HG02759 (cell line): ENCODE measurements at regions not wholly inside any gene's neighbourhood (a gene's known extent, or its start where the extent isn't known, plus 50 kb on each side); places are given as distances from the start of the nearest gene placed in this dataset.
"Not testable (repeated sequence)": the region's sequence is repeated elsewhere in the genome, so short reads cannot be mapped to it uniquely, and the experiment has no call there.

Experiments
- ATAC-seq: cut with Tn5 transposase; IDR thresholded peaks from one replicate; pipeline ENCODE4 v1.9.1; 2021; ENCODE audit warnings: mild to moderate bottlenecking, moderate library complexity; ENCODE audit not compliant: unreplicated experiment

DNA sequence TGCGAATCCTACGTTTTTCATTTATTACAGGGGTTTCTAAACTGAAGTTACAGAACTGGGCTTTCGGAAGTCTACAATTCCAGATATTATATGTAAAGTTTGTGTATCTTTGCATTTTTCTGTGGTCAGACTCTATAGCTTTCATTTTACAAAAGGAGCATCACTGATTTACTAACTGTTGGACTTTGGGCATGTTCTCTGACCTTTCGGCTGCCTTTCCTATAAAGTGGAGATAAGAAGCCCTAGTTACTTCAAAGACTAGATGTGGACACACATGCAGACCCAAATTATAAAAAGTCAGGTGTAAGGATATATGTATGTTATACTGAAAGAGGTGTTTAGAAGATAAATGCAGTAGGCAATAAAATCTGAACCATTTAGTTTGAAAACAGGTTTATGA is 126.6 kb upstream of the PRKCQ start:
- ATAC-seq: no peak

DNA sequence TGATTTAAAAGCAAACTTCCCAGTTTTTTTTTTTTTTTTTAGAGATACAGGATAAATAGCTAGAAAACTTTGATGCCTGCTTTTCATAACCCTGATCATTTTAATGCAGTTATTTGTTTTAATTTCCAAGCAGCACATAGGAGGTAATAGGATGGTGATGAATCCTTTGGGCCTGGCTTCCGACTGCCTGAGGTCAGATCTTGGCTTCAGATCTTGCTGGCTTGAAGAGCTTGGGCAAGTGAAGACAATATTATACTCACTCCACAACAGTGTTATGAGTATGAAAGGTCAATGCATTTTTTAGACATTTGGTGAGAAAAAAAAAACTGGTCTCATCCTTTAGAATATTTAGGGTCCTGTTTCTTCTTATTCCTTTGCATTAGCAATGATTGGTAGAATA is 124.8 kb upstream of the PRKCQ start:
- no peak for ATAC-seq

DNA sequence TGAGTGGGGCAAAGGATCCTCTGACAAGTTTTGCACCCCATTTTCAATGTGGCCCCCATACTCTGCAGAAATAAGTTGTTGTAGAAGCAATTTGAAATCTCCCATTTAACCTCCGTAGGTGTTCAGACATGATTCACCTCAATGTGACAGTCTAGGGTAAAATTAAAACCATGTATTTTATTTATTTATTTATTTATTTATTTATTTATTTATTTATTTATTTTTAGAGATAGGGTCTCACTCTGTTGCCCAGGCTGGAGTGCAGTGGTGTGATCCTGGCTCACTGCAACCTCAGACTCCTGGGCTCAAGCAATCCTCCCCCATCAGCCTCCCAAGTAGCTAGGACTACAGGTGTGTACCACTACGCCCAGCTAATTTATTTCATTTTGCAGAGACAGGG is 122.8 kb upstream of the PRKCQ start:
- not testable (repeated sequence) for ATAC-seq

DNA sequence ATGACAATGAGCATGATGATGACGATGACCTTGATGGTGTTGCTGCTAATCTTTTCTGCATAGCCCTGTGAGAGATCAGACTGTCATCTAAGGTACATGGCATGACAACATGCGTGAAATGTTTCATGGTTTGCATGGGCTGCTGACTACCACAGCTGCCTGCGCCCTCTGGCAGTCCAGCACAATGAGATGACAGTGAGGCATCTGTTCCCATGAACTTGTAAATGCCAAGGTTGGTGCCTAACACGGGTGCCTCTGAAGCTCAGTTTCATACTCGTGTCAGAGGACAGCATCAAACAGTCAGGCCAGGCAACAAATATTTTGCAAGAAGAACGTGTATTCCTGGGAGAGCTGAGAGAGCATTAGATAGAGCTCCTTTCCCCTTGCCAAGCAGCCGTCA is 122.0 kb upstream of the PRKCQ start:
- ATAC-seq: no peak

DNA sequence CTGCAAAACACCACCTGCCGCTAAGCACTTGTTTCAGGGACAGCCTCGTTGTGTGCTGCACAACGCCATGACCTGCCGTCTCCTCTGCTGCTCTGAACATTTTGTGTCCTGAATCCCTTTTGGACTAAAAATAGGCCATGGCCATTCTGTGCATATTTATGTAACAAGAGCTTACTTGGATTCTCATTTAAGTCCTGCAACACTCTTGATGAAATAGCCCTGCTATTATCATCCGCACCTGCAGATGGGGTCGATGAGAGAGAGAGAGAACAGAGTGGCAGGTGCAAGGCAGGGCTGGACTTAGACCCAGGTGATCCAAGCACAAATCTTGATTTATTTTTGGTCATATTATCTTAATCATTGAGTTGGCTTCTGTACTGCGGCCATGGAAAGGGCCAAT is 121.2 kb upstream of the PRKCQ start:
- no peak for ATAC-seq

DNA sequence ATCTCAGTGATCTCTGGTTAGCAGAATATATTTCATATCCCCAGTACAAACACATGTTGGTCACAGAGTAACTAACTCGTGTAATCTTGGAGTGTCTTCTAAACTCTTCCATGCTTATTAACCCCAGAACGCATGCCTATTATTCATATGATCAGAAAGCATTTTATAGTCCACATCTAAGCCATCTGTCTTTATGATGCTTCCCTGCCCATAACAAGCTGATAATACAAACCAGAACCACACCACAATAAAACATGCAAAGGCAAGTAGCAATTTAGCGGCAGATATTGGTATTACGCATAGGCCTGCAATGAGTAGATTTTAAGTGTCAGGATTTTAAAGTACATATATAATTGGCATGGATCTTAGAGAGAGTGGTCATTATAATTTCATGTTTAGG is 120.0 kb upstream of the PRKCQ start:
- no peak for ATAC-seq

DNA sequence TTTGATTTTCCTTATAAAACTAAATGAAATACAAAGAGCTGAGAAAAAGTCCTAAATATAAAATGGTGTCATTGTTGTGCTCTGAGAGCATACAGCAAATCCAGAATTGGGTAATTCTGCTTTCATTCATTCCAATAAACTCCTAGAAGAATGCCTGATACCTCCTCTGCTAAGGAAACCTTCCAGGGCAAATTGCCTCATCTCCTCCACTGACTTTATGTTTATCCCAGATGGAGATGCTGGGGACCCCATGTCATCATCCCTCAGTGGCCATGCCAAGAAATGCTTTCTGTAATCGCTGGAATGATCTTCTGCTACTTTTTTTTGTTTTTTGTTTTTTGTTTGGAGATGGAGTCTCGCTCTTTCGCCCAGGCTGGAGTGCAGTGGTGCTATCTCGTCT is 119.3 kb upstream of the PRKCQ start:
- no peak for ATAC-seq

DNA sequence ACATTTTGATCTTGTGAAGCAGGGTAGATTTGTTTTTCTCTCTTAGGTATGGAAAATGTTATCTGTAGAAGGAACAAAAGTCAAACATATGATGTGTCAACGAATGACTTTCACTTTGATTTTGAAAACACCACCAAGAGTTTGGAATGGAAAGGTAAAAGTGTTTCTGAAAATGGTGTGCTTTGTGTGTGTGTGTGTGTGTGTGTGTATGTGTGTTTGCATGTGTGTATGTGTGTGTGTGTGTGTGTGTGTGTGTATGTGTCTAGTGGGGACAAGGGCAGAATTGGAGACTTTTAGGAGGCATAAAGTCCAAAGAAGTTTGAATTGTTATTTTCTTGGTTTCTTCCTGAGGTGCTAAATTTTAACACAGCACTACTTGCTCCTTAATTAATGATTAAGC is 115.4 kb upstream of the PRKCQ start:
- ATAC-seq: no peak

DNA sequence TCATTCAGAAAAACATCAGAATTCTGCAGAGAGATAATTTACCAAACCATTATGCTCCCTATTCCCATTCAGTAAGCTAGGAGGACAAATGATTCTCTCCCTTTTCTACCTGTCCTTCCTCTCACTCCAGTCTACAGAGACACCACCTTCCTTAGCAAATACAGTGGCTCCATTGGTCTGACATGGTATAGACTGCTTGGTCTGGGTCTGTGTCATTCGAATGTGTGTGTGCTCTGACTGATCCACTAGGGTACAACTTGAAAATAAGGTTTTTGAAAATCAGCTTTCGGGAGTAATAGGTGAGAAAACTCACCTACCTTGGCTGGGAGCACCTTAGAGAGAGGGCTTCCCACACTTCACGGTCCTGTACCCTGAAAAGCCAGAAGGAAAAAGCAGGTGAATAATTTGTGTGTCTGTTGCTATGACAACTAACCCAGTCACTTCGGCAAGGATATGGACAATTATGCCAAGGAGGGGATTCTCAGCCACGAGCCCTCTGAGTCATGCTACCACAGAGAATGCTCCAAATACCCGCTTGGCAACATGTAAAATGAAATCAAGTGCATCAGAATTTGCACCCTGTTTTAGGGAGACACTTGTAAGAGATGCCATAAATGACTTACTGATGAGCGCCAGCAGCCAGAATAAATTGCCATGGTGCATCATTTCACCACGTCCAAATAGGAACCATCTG is 114.5 kb upstream of the PRKCQ start:
- ATAC-seq: no peak

DNA sequence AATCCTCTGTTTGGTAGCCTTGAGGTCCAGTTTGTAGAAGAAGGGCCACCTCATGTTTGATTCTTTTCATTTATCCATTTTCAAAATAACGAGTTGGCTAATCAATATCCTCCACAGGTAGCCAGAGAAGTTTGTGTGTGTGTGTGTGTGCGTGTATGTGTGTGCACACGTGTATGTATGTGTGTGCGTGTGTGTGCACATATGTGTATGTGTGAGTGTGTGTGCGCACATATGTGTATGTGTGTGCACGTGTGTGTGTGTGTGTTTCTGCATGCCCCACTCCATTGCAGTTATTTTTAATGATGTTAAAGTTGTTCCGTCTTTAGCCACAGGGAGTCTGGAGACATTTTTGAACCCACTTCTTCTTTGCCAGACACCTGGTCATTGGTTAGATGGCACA is 112.8 kb upstream of the PRKCQ start:
- no peak for ATAC-seq

DNA sequence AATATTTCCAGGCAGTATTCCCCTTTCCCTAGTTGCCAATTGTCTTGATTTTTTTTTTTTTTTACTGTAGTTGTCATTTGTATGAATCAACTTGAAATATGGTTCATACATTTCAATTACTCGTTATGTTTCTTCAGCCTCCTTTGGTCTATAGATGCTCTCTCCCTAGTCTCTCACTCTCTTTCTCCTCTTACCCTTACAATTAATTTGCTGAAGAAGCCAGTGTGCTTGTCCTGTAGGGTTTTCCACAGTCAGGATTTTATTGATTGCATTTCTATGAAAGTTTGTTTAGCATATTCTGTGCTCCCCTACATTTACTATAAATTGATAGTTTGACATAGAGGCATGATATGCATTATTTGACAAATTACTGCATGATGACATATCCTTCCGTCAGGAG is 112.0 kb upstream of the PRKCQ start:
- no peak for ATAC-seq

DNA sequence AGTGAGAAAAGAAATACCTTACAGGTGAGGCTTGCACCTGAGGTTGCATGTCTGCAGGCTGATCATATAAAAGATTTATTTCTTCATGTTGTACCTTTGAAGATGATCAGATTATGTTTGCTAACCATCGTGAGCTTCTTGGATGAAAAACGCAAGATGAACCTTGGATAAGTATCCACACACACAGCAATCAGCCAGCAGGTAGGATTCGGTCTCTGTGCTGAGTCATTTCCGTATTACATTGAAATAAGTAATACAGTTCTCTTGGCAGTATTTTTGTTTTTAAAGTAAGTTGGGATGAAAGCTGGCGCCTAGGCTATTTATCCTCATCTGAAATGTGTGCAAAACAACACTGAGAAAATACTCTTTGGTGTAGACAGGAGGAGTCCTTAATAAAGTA is 109.0 kb upstream of the PRKCQ start:
- ATAC-seq: no peak

DNA sequence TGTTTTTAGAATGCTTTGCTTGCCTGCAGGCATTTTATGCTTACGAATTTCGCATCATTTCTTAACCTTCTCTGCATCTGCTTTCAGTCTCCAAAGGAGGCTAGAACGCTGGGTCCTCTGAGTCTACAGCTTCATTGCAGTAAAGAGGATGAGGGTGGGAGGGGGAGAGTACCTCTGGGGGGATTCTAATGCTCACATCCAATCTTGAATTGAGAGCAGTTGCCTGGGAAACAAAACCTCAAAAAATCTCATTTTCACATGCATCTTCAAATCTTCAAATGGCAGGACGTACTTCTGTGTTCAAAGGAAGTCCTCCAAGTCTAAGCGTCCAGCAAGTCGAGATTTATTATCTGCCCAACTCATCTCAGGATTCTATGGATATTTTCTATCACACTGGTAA is 100.7 kb upstream of the PRKCQ start:
- no peak for ATAC-seq

DNA sequence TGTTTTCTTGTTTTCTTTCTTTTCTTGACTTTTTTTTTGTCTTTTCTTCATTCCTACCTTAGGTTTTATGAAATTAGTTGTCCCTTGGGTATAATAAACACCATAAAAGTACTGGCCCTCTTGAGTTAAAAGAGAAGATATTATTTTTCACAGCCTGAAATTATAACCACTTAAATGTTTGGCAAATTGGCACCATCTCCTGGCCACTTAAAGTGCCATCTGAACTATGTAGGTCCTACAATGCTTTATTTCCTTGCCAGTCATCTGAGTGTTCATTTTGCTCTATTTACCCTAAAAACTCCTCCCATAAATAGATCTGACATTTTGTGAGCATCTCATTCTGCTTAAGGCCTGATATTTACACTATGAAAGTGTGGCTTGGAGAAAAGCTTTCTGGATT is 98.9 kb upstream of the PRKCQ start:
- ATAC-seq: no peak

DNA sequence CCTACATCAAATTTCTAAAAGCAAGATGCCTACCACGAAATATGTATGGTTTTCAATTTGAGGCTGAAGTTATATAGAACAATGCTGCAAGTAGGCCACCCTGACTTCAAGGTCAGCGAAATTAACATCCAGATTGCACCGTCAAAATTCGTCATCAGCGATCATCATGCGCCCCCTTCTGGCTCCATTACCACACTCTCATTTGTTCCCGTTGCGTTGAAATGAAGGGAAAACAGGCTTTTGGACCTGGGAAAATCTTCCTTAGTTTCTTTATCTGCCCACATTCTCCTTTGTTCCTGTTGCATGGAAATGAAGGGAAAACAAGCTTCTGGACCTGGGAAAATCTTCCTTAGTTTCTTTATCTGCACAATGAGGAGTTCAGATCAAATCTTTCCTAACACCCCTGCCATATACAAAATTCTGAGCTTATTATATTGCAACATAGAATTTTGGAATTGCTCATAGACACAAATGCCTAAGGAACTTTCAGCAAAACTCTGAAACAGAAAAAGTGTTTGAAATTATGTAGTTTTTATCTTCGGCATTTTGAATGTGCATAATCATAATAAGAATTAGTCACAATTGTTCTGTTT is 98.2 kb upstream of the PRKCQ start:
- ATAC-seq: no peak

DNA sequence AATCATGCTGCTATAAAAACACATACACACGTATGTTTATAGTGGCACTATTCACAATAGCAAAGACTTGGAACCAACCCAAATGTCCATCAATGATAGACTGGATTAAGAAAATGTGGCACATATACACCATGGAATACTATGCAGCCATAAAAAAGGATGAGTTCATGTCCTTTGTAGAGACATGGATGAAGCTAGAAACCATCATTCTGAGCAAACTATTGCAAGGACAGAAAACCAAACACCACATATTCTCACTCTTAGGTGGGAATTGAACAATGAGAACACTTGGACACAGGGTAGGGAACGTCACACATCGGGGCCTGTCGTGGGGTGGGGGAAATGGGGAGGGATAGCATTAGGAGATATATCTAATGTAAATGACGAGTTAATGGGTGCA is 97.1 kb upstream of the PRKCQ start:
- not testable (repeated sequence) for ATAC-seq

DNA sequence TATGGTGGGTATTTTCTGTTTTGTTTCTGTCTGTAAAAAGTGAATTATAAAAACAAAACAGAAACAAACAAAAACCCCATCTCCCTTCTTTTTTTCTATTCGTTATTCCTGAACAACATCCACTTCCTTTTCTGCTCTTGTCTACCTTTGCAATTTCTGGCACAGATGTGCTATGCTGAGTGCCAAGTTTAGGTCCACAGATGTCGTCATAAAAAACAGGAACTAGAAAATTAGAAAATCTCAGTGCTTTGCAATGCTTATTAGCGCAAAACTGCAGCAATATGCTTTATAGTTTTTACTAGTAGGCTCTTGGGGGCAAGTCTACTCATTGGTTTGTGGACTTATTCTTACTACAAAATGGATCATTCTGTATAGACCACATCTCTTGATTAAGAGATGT is 94.2 kb upstream of the PRKCQ start:
- ATAC-seq: no peak

DNA sequence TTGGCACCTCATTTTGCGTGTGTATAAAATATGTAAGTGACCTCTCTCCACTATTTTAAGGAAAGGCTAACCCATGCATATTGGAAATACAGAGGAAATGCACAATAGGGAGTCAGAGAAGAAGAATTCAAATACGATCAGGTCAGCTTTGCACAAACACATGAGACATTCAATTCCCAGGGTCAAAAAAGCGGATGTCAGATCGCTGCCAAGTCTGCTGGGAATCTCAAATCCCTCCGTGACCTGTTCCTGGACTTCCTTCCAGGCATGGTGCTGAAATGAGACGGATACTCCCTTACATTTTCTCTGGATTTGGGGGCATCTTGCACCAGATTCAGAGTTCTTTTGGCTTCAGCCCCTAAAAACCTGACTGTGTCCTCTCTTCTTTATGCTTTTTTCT is 91.9 kb upstream of the PRKCQ start:
- ATAC-seq: no peak

DNA sequence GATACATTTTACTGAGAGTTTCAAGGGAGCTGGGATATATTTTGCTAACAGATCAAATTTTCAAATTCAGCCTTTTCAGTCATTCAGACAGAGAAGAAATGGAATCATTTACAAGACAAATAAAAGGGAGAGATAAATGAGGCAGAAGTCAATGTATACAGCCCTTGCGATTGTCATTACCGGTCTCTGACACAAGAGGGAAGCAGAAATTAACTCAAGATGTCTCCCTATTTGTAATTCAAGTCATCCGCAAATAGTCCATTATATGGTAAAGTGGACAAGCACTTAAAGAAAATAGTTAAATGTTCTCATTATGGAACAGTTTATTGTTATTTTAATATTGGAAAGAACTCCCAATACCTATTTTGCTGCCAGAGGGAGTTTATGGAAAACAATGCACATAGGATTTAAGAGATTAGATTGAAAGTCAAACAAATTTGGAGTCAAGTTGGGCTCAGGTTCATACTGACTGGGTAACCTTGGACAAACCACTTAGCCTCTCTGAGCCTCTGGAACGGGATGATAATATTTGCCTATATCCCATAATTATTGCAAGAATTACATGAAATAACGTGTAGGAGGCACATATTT is 89.3 kb upstream of the PRKCQ start:
- ATAC-seq: no peak

DNA sequence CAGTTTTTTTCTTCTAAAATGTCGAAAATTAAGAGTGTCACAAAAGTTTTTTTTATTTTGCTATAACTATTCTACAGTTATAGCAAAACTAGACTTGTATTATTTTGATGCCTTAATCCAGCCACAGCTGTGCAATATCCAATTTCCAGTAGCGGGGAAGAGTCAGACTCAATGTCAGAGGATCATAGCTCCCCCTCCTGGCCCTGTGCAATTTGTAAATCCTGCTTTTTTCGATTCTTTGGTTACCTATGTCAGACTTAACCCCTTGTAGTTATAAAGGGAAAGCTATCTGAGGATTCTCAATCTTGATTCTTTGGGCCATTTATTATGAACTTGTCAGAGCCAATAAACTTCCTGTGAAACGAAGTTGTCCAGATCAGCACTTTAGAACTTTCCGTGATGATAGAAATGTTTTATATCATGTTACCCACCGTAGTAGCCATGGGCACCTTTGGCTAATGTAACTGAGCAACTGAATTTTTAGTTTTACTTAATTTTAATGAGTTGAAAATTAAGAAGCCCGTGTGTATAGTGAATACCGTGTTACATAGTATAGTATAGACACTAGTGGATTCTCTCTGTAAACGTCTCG is 87.7 kb upstream of the PRKCQ start:
- ATAC-seq: no peak

DNA sequence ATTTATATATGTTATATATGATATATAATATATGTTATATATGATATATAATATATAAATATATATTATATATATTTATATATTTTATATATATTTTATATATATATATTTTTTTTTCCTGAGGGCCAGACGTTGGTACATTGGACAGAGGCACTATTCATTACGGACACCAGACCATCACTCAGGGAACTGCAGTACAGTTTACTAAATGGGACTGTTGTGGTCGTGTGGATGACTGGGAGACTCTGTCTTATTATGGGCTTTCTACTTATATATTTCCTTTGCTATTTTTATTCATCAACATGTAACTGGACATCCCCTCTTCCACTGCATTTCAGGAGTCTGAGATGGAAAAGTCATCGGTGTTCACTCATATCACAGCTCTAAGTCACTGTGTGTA is 87.1 kb upstream of the PRKCQ start:
- no peak for ATAC-seq

DNA sequence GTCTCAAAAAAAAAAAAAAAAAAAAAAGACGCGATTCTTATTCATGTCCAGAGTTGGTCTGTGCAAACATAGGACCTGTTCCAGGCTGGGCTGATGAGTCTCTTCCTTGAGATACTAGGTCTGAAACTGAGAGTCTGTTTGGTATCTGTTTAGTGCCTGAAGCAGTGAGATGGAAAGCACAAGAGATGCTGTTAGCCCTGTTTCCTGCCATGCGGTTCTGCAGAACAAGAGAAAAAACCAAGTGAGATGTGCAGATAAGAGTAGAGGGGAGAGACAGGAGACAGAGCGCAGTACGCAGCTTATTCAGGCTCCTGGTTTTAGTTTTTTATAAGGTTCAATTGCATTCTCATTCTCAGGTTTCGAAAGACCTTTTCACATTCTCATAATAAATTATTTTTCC is 85.8 kb upstream of the PRKCQ start:
- ATAC-seq: no peak
